Putamen (tissue), 1 donor: ENCODE measurements at regions not wholly inside any gene's neighbourhood (a gene's known extent, or its start where the extent isn't known, plus 50 kb on each side); places are given as distances from the start of the nearest gene placed in this dataset.
"Not testable (repeated sequence)": the region's sequence is repeated elsewhere in the genome, so short reads cannot be mapped to it uniquely, and the experiment has no call there.

Source experiments
- DNase-seq: peaks from one replicate; pipeline ENCODE4 v3.0.0-alpha.2; 2016; ENCODE audit warnings: low spot score

GRCh38 chr14:84442521-84442920, 1087.4 kb upstream of the FLRT2 start:
- DNase-seq = no peak

GRCh38 chr14:84445486-84445885, 1084.5 kb upstream of the FLRT2 start:
- DNase-seq = no peak

GRCh38 chr14:84446250-84446649, 1083.7 kb upstream of the FLRT2 start:
- no peak for DNase-seq

DNA sequence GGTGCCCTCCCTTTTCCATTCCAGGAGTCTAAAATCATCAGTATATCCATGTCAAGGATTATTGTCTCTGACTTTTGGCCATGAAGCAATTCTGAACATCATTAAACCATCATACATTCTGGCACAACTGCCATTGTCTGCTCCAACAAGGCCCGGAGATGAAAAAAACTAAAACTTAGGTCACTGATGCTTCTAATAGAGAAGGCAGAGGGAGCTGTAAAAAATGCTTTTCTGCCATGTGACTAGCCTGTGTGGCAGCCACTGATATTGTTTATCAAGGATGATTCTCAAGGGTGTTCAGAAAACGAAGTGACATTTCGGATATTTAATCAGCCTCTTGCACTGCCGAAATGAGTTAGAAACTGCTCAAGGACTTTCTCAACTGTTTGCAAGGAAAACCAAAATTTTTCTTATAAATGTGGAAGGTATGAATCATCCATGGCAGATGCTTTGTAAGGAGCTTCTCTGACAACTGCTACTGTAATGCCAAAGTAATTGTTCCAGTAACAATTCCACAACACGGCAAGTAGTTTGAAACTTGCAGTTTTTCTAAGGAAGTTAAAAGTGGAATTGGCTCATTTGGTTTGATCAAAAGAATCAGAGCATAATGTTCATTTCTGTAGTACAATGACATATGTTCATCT, 1076.5 kb upstream of the FLRT2 start:
- no peak for DNase-seq

DNA sequence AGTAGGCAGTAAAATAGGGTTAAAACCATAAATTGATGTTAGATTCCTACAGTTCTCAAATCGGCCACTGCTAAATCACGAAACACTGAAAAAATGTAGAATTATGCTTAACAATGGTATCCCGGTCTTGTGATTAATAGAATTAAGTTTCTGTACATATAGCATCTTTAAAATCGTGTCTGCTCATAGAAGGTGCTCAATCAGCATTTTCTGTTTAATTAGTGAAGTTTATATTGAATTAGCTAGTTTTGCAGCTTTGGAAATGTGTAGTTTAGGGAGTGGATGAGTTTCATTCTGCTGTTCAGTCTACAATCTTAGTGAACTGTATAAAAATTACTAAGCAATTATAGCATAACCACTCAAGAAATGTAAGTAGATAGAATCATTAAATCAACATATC, 1075.8 kb upstream of the FLRT2 start:
- no peak for DNase-seq

DNA sequence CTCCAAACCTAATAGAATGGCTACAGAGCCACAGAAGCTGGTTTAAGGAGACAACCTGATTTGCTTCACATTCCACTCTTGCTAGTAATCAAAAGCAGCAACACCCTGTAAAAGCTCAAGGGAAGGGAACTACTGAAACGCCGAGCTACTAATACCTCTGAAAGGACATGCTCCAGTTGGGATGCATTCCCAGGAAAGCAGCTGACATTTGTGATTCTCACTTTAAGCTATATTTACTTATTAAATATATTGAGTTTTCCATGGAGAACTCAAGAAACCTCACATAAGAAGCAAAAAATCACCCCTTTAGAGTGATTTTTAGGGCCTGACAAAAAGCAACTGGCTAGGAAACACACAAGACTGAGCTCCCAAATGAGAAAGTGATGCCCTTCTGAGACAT, 1073.0 kb upstream of the FLRT2 start:
- DNase-seq = no peak

DNA sequence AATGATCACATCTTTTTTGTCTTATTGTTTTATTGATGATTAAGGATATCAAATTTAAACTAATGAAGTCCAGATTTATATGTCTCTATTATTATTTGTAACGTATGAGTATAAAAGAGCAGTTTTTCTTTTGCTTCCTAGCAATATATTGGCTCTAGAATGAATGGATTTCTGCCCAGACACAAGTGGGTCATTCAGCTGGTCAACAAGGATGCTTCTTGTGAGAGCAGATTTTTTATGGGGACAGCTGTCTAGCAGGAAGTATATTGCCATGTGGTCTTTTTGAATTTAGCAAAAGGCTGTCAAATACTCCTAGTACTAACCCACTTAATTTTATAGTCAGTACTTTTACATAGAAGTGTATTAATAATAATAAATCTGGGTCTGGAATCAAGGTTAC, 1071.1 kb upstream of the FLRT2 start:
- DNase-seq = peak; percentile 7

GRCh38 chr14:84465880-84466279, 1064.1 kb upstream of the FLRT2 start:
- no peak for DNase-seq

DNA sequence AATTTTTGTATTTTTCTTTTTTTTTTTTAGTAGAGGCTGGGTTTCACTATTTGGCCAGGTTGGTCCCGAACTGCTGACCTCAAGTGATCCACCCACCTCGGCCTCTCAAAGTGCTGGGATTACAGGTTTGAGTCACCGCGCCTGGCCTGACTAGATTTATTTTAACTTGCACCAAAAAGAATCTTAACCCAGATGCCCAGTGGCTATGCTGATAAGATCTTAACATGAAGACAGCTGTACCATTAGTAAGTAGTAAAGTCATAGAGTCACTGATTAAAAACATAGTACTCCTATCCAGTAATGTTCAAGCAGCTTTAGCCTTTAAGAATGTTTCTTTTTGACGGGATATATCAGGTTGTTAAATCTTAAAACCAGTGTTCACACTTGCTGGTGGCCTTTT, 1061.8 kb upstream of the FLRT2 start:
- no peak for DNase-seq

- no peak for DNase-seq
These were observed 1051.9 kb upstream of the FLRT2 start for GRCh38 chr14:84477996-84478395.

DNA sequence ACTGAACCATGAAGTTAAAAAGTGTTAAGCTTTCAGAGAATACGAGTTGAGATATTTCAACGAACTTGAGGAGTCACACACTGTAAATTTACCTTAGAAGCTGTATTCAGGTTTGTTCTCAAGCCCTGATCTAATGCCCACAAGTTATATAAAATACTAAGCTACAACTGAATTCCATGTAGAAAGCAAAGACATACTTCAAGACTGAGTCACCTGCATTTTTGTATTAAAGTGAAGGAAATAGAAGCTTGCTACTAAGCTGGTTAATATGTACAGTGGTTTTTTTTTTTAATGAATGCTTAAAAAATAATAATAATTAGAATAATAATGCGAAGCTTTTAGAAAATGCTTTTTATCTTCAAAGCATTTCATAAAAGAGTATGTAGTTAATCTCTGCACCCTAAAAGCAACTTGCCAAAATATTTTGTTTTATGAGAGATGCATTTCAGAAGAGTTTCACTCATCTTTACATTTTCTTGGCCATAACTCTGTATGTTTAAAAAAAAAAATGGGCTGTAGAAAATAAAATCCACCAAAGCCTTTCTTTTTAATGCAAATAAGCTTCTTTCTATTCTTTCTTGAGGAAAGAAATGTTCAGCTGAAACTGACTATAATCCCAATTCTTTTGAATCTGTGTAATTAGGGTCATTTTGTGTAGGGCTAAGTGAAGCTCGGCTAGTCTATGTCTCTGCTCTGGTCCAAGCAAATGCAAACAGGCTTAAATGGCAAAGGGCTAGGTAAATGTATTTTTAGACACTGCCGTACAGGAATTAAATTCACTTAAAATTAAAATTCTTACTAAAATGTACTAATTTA, 1047.5 kb upstream of the FLRT2 start:
- DNase-seq = no peak

GRCh38 chr14:84483072-84483420, 1046.9 kb upstream of the FLRT2 start:
- DNase-seq = no peak

DNA sequence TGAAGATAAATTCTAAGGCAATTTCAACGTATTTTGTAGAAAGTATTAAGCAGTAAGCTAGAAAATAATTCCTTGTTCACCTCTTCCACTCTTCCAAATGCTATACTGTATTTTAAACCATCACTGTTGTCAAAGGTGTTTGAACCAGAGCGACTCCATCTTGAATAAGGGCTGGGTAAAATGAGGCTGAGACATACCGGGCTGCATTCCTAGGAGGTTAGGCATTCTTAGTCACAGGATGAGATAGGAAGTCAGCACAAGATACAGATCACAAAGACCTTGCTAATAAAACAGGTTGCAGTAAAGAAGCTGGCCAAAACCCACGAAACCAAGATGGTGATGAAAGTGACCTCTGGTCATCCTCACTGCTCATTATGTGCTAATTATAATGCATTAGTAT, 1045.7 kb upstream of the FLRT2 start:
- not testable (repeated sequence) for DNase-seq

DNA sequence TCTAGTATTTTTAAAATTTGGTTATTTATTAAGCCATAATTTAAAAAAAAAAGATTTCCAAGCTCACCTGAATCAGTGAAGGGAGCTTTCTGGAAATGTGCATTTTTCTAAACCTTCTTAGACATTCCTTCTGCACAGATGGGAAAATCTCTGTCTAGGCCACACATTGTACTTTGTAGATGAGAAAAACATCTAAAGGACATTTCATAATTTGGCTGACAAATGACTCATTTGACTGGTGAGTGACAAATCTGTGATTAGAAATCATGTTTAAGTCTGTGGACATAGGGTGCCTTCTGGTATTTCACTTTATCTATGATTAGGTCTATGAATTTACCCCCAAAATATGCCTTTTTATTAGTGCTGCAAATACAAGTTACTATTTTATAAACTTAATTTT, 1044.9 kb upstream of the FLRT2 start:
- DNase-seq = no peak

GRCh38 chr14:84490081-84490480, 1039.9 kb upstream of the FLRT2 start:
- DNase-seq = no peak

DNA sequence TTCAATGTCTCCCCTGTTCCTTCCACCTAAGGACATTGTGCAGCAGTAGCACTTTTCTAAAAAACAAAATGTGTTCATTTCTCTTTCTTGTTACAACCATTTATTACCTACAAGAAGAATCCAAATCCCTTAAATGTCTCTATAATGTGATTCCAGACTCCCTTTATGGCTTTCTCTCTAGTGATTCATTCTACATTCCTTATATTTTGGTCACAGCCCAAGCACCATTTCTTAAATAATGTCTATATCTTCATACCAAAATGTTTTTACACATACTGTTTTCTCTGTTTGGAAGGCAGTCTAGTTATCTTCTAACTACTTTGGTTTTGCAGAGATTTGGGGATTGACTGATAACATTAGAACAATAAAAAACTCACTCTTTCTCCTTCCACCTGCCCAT, 1037.3 kb upstream of the FLRT2 start:
- DNase-seq = no peak

- no peak for DNase-seq
These were observed 1036.2 kb upstream of the FLRT2 start for GRCh38 chr14:84493779-84494178.

- no peak for DNase-seq
These were observed 1033.3 kb upstream of the FLRT2 start for GRCh38 chr14:84496677-84497076.

DNA sequence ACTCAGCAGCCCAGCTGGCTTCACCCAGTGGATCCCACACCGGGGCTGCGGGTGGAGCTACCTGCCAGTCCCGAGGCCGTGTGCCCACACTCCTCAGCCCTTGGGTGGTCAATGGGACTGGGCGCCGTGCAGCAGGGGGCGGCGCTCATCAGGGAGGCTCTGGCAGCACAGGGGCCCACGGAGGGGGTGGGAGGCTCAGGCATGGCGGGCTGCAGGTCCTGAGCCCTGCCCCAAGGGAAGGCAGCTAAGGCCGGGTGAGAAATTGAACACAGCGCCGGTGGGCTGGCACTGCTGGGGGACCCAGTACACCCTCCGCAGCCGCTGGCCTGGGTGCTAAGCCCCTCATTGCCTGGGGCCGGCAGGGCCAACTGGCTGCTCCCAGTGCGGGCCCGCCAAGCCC, 1017.1 kb upstream of the FLRT2 start:
- not testable (repeated sequence) for DNase-seq

GRCh38 chr14:84519836-84520235, 1010.1 kb upstream of the FLRT2 start:
- DNase-seq = no peak

DNA sequence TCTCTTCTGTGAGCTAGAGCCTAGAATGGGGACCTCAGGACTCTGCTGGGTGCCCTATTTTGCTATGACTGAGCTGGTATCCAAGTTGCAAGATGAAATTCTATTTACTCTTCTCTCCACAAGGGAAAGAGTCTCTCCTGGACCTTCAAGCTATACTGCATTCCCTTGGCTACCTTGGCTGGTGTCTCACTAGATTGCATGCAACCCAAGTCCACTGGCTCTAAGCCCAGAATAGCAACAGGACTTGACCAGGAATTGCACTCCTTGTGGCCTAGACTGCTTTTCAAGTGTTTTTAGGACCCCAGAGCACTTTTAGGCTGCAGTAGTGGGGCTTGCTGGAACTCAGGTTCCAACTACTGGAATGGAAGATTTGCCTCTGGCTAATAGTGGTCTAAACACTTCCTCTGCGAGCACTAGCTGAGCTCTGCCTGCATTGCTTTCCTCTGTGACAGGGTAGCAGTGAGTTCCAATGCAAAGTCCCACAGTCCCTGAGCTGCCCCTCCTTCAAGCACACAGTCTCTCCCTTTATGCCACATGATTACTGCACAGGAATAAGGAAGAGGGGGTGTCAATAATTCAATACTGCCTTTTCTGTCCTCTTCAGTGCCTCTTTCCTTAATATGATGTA, 1009.1 kb upstream of the FLRT2 start:
- no peak for DNase-seq

- DNase-seq = no peak
These were observed 1006.2 kb upstream of the FLRT2 start for GRCh38 chr14:84523746-84524145.

DNA sequence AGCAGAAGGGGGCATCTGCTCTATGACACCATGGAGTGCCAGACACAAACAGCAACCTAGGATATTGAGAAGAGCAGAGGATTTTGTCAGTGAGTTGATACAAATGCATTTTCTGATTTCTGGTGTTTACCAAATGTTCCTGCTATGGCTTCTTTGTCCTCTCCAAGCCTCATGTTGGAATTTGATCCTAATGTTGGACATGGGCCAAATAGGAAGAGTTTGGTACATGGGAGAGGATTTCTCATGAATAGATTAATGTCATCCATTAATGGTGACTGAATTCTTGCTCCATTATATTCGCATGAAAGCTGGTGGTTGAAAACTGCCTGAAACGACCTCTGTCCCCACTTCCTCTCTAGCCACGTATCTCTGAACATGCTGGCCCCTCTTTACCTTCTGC, 1002.2 kb upstream of the FLRT2 start:
- no peak for DNase-seq
